Skeletal muscle tissue (tissue), 3 donors: ENCODE measurements at regions not wholly inside any gene's neighbourhood (a gene's known extent, or its start where the extent isn't known, plus 50 kb on each side); places are given as distances from the start of the nearest gene placed in this dataset.

Experiments used
- H3K27ac ChIP-seq: one replicate; pipeline ENCODE4 v1.7.0; 2013; ENCODE audit warnings: mild to moderate bottlenecking, low read depth, low read length, inconsistent platforms
- H3K27me3 ChIP-seq, 3 donors: one replicate each; pipeline ENCODE4 v1.7.0; 2013; ENCODE audit warnings: low read length in 3 of 3; ENCODE audit not compliant: control insufficient read depth in 3 of 3, insufficient read depth in 3 of 3
- H3K36me3 ChIP-seq, 3 donors: one replicate each; pipeline ENCODE4 v1.7.0; 2013; ENCODE audit warnings: low read length in 3 of 3; ENCODE audit not compliant: control insufficient read depth in 3 of 3, insufficient read depth in 3 of 3
- H3K4me1 ChIP-seq, 3 donors: one replicate each; pipeline ENCODE4 v1.7.0; 2013; ENCODE audit warnings: low read length in 3 of 3, mild to moderate bottlenecking in 3 of 3; ENCODE audit not compliant: control insufficient read depth in 3 of 3, insufficient read depth in 3 of 3
- H3K4me3 ChIP-seq, 3 donors: one replicate each; pipeline ENCODE4 v1.7.0; 2013; ENCODE audit warnings: low read length in 3 of 3
- H3K9ac ChIP-seq, 3 donors: one replicate each; pipeline ENCODE4 v1.7.0; 2013; ENCODE audit warnings: low read length in 3 of 3, mild to moderate bottlenecking in 3 of 3, moderate library complexity in 2 of 3, low read depth in 1 of 3
- H3K9me3 ChIP-seq, 3 donors: one replicate each; pipeline ENCODE4 v1.7.0; 2013; ENCODE audit warnings: low read length in 3 of 3; ENCODE audit not compliant: control insufficient read depth in 3 of 3
- donor health status: Osteomylitis.

GRCh38 chr14:83856334-83856733 is 1673.6 kb upstream of the FLRT2 start:
- H3K27ac ChIP-seq, result no peak overlapping the region
- H3K4me3 ChIP-seq, result no peak overlapping the region
- no peak overlapping the region for H3K9ac ChIP-seq
- no peaks in the 10 kb centered on the region for H3K4me1 ChIP-seq
- no peaks in the 10 kb centered on the region for H3K36me3 ChIP-seq
- no peaks in the 10 kb centered on the region for H3K9me3 ChIP-seq
- H3K27me3 ChIP-seq, result no peaks in the 10 kb centered on the region

DNA sequence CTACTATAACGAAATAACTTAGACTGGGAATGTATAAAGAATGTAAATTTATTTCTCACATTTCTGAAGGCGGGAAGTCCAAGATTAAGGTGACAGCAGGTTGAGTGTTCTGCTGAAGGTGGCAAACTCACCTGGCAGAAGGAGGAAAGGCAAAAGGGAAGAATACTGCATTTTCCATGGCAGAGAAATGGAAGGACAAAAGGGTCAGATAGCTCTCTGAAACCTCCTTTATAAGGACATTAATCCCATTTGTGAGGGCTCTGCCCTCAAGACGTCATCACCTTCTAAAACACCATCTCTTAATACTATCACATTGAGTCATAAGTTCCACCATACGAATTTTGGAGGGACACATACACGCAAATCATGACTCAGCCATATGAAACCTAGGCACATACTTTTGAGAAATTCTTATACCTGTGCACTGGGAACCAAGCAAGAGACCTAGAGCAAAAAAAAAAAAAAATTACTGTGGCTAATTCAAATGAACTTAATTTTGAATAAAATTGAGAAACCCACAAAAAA is 1669.3 kb upstream of the FLRT2 start:
- H3K27me3 ChIP-seq, result no peaks in the 10 kb centered on the region
- no peaks in the 10 kb centered on the region for H3K9me3 ChIP-seq
- no peak overlapping the region for H3K4me3 ChIP-seq
- no peaks in the 10 kb centered on the region for H3K36me3 ChIP-seq
- H3K4me1 ChIP-seq, result no peaks in the 10 kb centered on the region
- H3K27ac ChIP-seq, result no peak overlapping the region
- H3K9ac ChIP-seq, result no peak overlapping the region

GRCh38 chr14:83863042-83863774 is 1666.7 kb upstream of the FLRT2 start:
- H3K4me3 ChIP-seq, result no peak overlapping the region
- H3K27me3 ChIP-seq, result no peaks in the 10 kb centered on the region
- no peak overlapping the region for H3K27ac ChIP-seq
- H3K9ac ChIP-seq, result no peak overlapping the region
- H3K36me3 ChIP-seq, result no peaks in the 10 kb centered on the region
- H3K9me3 ChIP-seq, result no peaks in the 10 kb centered on the region
- no peaks in the 10 kb centered on the region for H3K4me1 ChIP-seq

GRCh38 chr14:83864106-83864505 is 1665.8 kb upstream of the FLRT2 start:
- no peaks in the 10 kb centered on the region for H3K9me3 ChIP-seq
- no peaks in the 10 kb centered on the region for H3K27me3 ChIP-seq

GRCh38 chr14:83867566-83868225 is 1662.2 kb upstream of the FLRT2 start:
- no peaks in the 10 kb centered on the region for H3K4me1 ChIP-seq
- no peak overlapping the region for H3K9ac ChIP-seq
- no peaks in the 10 kb centered on the region for H3K36me3 ChIP-seq

More at GRCh38 chr14:83864106-83864505, 1665.8 kb upstream of the FLRT2 start:
- H3K4me1 ChIP-seq, result no peaks in the 10 kb centered on the region
- H3K4me3 ChIP-seq, result no peak overlapping the region
- no peaks in the 10 kb centered on the region for H3K36me3 ChIP-seq
- no peak overlapping the region for H3K27ac ChIP-seq
- no peak overlapping the region for H3K9ac ChIP-seq

GRCh38 chr14:83870546-83871270 is 1659.2 kb upstream of the FLRT2 start:
- H3K27me3 ChIP-seq, result no peaks in the 10 kb centered on the region
- no peak overlapping the region for H3K27ac ChIP-seq
- H3K4me3 ChIP-seq, result no peak overlapping the region
- no peaks in the 10 kb centered on the region for H3K4me1 ChIP-seq
- H3K9me3 ChIP-seq, result no peaks in the 10 kb centered on the region
- no peak overlapping the region for H3K9ac ChIP-seq
- no peaks in the 10 kb centered on the region for H3K36me3 ChIP-seq

More at GRCh38 chr14:83867566-83868225, 1662.2 kb upstream of the FLRT2 start:
- Histone ChIP-seq H3K27me3 (no peaks in the 10 kb centered on the region), H3K9me3 (no peaks in the 10 kb centered on the region), H3K27ac (no peak overlapping the region), H3K4me3 (no peak overlapping the region)

DNA sequence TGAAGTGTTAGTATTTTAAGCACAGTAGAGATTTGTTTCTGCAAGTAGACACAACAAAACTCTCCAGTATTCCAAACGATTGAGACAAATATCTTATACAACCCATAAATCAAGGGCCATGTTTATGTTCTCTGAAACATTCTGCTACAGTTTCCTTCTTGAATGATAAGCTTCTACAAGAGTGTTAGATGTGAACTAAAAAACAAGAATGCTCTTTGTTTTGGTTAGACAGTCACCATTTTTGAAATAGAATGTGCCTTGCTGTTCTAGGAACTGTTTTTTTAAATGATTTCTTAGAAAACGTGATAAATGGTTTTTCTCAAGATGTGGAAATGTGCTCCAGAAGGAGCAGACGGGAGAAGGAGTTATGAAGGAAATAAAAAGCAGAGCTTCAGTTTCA is 1656.3 kb upstream of the FLRT2 start:
- no peak overlapping the region for H3K27ac ChIP-seq
- no peaks in the 10 kb centered on the region for H3K9me3 ChIP-seq
- H3K9ac ChIP-seq, result no peak overlapping the region
- H3K4me1 ChIP-seq, result no peaks in the 10 kb centered on the region
- no peaks in the 10 kb centered on the region for H3K27me3 ChIP-seq
- H3K4me3 ChIP-seq, result no peak overlapping the region
- no peaks in the 10 kb centered on the region for H3K36me3 ChIP-seq

DNA sequence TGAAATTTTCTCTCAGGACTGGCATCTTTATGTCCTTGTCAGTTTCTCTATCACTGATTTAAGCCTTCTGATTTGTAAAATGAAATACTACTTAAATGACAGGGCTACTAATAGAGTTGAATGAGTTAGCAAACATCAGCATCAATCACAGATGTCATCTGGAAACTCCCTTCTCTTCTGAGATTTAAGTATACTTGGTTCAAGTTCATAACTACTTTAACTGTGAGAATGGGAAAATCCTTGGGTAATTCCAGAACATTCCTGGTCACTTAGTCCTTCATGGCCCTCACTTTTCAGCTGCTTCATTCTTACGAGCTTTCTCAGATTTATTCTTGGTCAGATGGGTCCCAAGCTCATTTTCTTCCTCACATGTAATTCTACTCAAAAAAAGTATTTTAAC is 1655.3 kb upstream of the FLRT2 start:
- Histone ChIP-seq H3K36me3 (no peaks in the 10 kb centered on the region), H3K27ac (no peak overlapping the region), H3K9ac (no peak overlapping the region), H3K4me3 (no peak overlapping the region), H3K4me1 (no peaks in the 10 kb centered on the region), H3K27me3 (no peaks in the 10 kb centered on the region), H3K9me3 (no peaks in the 10 kb centered on the region)

GRCh38 chr14:83883732-83884131 is 1646.2 kb upstream of the FLRT2 start:
- no peak overlapping the region for H3K4me3 ChIP-seq
- no peak overlapping the region for H3K9ac ChIP-seq
- no peaks in the 10 kb centered on the region for H3K4me1 ChIP-seq
- no peaks in the 10 kb centered on the region for H3K27me3 ChIP-seq
- H3K36me3 ChIP-seq, result no peaks in the 10 kb centered on the region
- H3K9me3 ChIP-seq, result no peaks in the 10 kb centered on the region
- no peak overlapping the region for H3K27ac ChIP-seq

DNA sequence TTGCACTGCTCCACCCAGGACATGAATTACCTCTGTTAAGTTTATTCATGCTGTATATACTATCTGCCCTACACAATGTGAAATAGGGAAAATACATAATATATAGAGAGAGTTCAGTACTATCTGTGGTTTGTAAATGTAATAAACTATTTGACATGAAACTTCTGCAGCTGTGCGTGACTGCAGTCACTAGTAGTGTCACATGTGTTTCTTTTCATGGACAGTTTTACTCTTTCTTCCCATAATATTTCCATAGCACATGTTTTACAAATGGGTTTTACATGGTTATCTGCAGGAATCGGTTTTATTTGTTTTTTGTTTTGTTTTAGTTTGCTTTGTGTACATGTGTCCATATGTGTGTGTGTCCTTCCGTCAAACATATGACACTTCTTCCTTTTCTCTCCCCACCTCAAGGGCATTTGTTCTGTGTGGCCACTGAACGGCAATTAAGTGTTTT is 1644.1 kb upstream of the FLRT2 start:
- Histone ChIP-seq H3K36me3 (no peaks in the 10 kb centered on the region), H3K9ac (no peak overlapping the region), H3K27ac (no peak overlapping the region), H3K4me1 (no peaks in the 10 kb centered on the region), H3K9me3 (no peaks in the 10 kb centered on the region), H3K27me3 (no peaks in the 10 kb centered on the region), H3K4me3 (no peak overlapping the region)
